ENCODE measurements at regions not wholly inside any gene's neighbourhood (a gene's known extent, or its start where the extent isn't known, plus 50 kb on each side); places are given as distances from the start of the nearest gene placed in this dataset.

GRCh38 chr3:162538491-162538890 lies 1041.9 kb downstream of the OTOL1 start:
- no peaks in the 10 kb centered on the region for H3K27me3 ChIP-seq (ENCODE audit: control insufficient read depth, insufficient read depth, low read length)
- H3K4me3 ChIP-seq (ENCODE audit: low read length), result no peak overlapping the region
- WGBS (ENCODE audit: insufficient coverage, low lambda C conversion rate), result 20% methylated on average over 1 of the region's 2 CpGs
- no peaks in the 10 kb centered on the region for H3K36me3 ChIP-seq (ENCODE audit: control insufficient read depth, insufficient read depth, low read length)
- no peak overlapping the region for H3K27ac ChIP-seq (ENCODE audit: low read length)
- no peaks in the 10 kb centered on the region for H3K9me3 ChIP-seq (ENCODE audit: control insufficient read depth, low read depth, low read length)
- H3K4me1 ChIP-seq (ENCODE audit: control insufficient read depth, insufficient read depth, low read length), result no peaks in the 10 kb centered on the region
- DNase-seq, result no peak

GRCh38 chr3:162538906-162539305 lies 1042.3 kb downstream of the OTOL1 start:
- Histone ChIP-seq H3K4me1 (ENCODE audit: control insufficient read depth, insufficient read depth, low read length) (no peaks in the 10 kb centered on the region), H3K4me3 (ENCODE audit: low read length) (no peak overlapping the region), H3K9me3 (ENCODE audit: control insufficient read depth, low read depth, low read length) (no peaks in the 10 kb centered on the region), H3K27ac (ENCODE audit: low read length) (no peak overlapping the region), H3K27me3 (ENCODE audit: control insufficient read depth, insufficient read depth, low read length) (no peaks in the 10 kb centered on the region), H3K36me3 (ENCODE audit: control insufficient read depth, insufficient read depth, low read length) (no peaks in the 10 kb centered on the region)
- no peak for DNase-seq
- WGBS (ENCODE audit: insufficient coverage, low lambda C conversion rate), result no CpG with 5 or more reads among the region's 3 CpGs

GRCh38 chr3:162540421-162540820 lies 1043.8 kb downstream of the OTOL1 start:
- Histone ChIP-seq H3K36me3 (ENCODE audit: control insufficient read depth, insufficient read depth, low read length) (no peaks in the 10 kb centered on the region), H3K4me3 (ENCODE audit: low read length) (no peak overlapping the region), H3K9me3 (ENCODE audit: control insufficient read depth, low read depth, low read length) (no peaks in the 10 kb centered on the region), H3K27ac (ENCODE audit: low read length) (no peak overlapping the region), H3K4me1 (ENCODE audit: control insufficient read depth, insufficient read depth, low read length) (no peaks in the 10 kb centered on the region), H3K27me3 (ENCODE audit: control insufficient read depth, insufficient read depth, low read length) (no peaks in the 10 kb centered on the region)
- DNase-seq, result no peak

GRCh38 chr3:162541923-162542322 lies 1045.3 kb downstream of the OTOL1 start:
- no peak overlapping the region for H3K4me3 ChIP-seq (ENCODE audit: low read length)
- DNase-seq, result no peak

DNA sequence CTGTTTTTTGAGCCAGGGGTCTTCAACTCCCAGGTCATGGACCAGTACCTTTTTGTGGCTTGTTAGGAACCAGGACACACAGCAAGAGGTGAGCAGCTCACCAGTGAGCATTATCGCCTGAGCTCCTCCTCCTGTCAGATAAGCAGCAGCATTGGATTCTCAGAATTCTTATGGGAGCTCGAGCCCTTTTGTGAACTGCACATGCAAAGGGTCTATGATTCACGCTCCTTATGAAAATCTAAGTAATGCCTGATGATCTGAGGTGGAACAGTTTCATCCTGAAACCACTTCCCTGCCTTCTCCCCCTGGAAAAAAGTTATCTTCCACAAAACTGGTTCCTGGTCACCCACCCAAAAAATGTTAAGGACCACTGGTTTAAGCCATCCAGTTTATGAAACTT lies 1047.6 kb downstream of the OTOL1 start:
- WGBS (ENCODE audit: insufficient coverage, low lambda C conversion rate), result no CpG with 5 or more reads among the region's 3 CpGs
- DNase-seq, result no peak

More at GRCh38 chr3:162541923-162542322, 1045.3 kb downstream of the OTOL1 start:
- Histone ChIP-seq H3K36me3 (ENCODE audit: control insufficient read depth, insufficient read depth, low read length) (no peaks in the 10 kb centered on the region), H3K9me3 (ENCODE audit: control insufficient read depth, low read depth, low read length) (no peaks in the 10 kb centered on the region), H3K4me1 (ENCODE audit: control insufficient read depth, insufficient read depth, low read length) (no peaks in the 10 kb centered on the region), H3K27ac (ENCODE audit: low read length) (no peak overlapping the region), H3K27me3 (ENCODE audit: control insufficient read depth, insufficient read depth, low read length) (no peaks in the 10 kb centered on the region)
- WGBS (ENCODE audit: insufficient coverage, low lambda C conversion rate), result 65% methylated on average over 2 of the region's 2 CpGs

DNA sequence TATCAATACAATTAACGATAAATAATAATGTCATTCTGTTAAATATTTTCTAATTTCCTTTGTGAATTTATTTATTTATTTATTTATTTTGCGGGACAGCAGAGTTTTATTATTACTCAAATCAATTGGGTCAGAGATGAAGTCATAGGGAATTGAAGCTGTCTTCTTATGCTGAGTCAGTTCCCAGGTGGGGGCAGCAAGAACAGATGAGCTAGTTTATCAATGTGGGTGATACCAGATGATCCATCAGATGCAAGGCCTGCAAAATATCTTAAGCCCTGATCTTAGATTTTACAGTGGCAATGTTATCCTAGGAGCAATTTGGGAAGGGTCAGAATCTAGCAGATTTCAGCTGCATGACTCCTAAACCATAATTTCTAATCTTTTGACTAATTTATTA lies 1050.3 kb downstream of the OTOL1 start:
- H3K9me3 ChIP-seq (ENCODE audit: control insufficient read depth, low read depth, low read length), result no peaks in the 10 kb centered on the region
- no peaks in the 10 kb centered on the region for H3K27me3 ChIP-seq (ENCODE audit: control insufficient read depth, insufficient read depth, low read length)
- H3K4me3 ChIP-seq (ENCODE audit: low read length), result no peak overlapping the region
- WGBS (ENCODE audit: insufficient coverage, low lambda C conversion rate), result 100% methylated on average over 2 of the region's 2 CpGs
- no peaks in the 10 kb centered on the region for H3K36me3 ChIP-seq (ENCODE audit: control insufficient read depth, insufficient read depth, low read length)
- no peak for DNase-seq
- no peaks in the 10 kb centered on the region for H3K4me1 ChIP-seq (ENCODE audit: control insufficient read depth, insufficient read depth, low read length)
- H3K27ac ChIP-seq (ENCODE audit: low read length), result no peak overlapping the region

More for the DNA sequence above, 1047.6 kb downstream of the OTOL1 start:
- no peak overlapping the region for H3K4me3 ChIP-seq (ENCODE audit: low read length)
- no peak overlapping the region for H3K27ac ChIP-seq (ENCODE audit: low read length)
- H3K27me3 ChIP-seq (ENCODE audit: control insufficient read depth, insufficient read depth, low read length), result no peaks in the 10 kb centered on the region
- no peaks in the 10 kb centered on the region for H3K4me1 ChIP-seq (ENCODE audit: control insufficient read depth, insufficient read depth, low read length)
- no peaks in the 10 kb centered on the region for H3K36me3 ChIP-seq (ENCODE audit: control insufficient read depth, insufficient read depth, low read length)
- no peaks in the 10 kb centered on the region for H3K9me3 ChIP-seq (ENCODE audit: control insufficient read depth, low read depth, low read length)

DNA sequence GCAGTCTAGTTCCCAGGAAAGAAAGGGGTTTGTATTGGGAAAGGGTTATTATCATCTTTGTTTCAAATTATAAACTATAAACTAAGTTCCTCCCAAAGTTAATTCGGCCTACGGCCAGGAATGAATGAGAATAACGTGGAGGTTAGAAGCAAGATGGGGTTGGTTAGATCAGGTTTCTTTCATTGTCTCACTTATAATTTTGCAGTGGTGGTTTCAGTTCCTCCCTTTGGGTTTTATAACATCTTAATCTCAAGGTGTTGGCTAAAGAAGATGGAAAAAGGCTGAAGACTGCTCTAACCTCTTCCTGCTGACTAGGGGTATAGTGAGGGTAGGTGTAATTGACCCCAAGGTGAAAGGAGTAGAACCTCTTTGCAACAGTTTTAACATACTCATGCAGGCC lies 1050.7 kb downstream of the OTOL1 start:
- 100% methylated on average over 1 of the region's 3 CpGs for WGBS (ENCODE audit: insufficient coverage, low lambda C conversion rate)
- H3K27me3 ChIP-seq (ENCODE audit: control insufficient read depth, insufficient read depth, low read length), result no peaks in the 10 kb centered on the region
- DNase-seq, result no peak
- H3K27ac ChIP-seq (ENCODE audit: low read length), result no peak overlapping the region
- H3K9me3 ChIP-seq (ENCODE audit: control insufficient read depth, low read depth, low read length), result no peaks in the 10 kb centered on the region
- H3K4me1 ChIP-seq (ENCODE audit: control insufficient read depth, insufficient read depth, low read length), result no peaks in the 10 kb centered on the region
- H3K4me3 ChIP-seq (ENCODE audit: low read length), result no peak overlapping the region
- H3K36me3 ChIP-seq (ENCODE audit: control insufficient read depth, insufficient read depth, low read length), result no peaks in the 10 kb centered on the region

DNA sequence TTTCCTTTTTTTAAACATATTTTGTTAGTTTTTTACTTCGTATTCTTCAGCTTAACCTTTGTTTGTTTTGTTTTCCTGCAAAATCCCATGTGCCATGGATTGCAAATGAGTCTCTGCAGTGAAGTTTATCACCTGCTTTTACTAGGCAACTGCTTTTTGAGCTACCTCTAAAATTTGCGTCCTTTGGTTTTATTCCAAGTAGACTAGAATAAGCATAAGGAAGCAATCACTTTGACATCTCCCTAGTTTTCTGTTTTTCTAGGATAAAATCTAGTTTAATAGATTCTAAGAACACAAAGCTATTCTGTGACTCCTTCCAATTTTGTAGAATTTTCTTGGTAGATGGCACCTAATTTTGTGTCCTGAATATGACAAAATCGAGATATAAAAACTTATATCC lies 1059.2 kb downstream of the OTOL1 start:
- Histone ChIP-seq H3K27ac (ENCODE audit: low read length) (no peak overlapping the region), H3K9me3 (ENCODE audit: control insufficient read depth, low read depth, low read length) (no peaks in the 10 kb centered on the region), H3K27me3 (ENCODE audit: control insufficient read depth, insufficient read depth, low read length) (no peaks in the 10 kb centered on the region), H3K4me3 (ENCODE audit: low read length) (no peak overlapping the region), H3K4me1 (ENCODE audit: control insufficient read depth, insufficient read depth, low read length) (no peaks in the 10 kb centered on the region), H3K36me3 (ENCODE audit: control insufficient read depth, insufficient read depth, low read length) (no peaks in the 10 kb centered on the region)
- DNase-seq, result no peak
- 90% methylated on average over 2 of the region's 3 CpGs for WGBS (ENCODE audit: insufficient coverage, low lambda C conversion rate)

DNA sequence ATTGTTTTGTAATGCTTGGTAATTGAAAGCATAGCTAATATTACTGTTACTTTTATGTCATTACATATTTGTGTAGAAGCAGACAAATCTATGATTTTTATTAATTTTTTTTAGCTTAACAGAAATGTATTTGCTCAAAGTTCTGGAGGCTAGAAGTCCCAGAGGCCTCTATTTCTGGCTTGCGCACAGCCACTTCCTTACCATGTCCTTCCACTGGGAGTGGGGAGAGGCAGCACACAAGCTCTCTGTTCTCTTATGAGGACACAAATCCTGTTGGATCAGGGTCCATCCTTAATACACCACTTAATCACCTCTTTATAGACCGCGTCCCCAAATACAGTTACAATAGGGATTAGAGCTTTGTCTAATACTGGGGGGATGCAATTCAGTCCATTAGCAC lies 1061.4 kb downstream of the OTOL1 start:
- WGBS (ENCODE audit: insufficient coverage, low lambda C conversion rate), result no CpG with 5 or more reads among the region's 3 CpGs

DNA sequence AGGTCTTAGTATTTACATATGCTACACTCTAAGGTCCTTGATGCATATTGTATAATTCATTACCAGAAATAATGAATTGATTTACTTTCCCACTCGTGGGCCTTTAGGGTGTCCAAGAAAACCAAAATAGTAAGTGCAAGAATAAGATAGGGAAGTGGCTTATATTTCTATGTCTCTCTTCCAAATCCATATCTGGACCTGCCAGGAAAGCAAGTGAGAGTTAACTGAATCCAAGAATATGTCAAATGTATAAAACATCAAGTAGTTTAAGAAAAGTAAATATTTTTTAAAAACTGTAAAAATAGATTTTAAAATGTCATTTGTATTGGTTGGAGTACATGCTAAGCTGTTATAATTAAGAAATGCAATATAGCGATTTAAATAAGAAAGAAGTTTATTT lies 1072.1 kb downstream of the OTOL1 start:
- H3K27me3 ChIP-seq (ENCODE audit: control insufficient read depth, insufficient read depth, low read length), result no peaks in the 10 kb centered on the region
- no peak for DNase-seq
- H3K4me1 ChIP-seq (ENCODE audit: control insufficient read depth, insufficient read depth, low read length), result no peaks in the 10 kb centered on the region
- H3K27ac ChIP-seq (ENCODE audit: low read length), result no peak overlapping the region
- WGBS (ENCODE audit: insufficient coverage, low lambda C conversion rate), result 86% methylated on average over 1 of the region's 2 CpGs
- no peak overlapping the region for H3K4me3 ChIP-seq (ENCODE audit: low read length)
- no peaks in the 10 kb centered on the region for H3K9me3 ChIP-seq (ENCODE audit: control insufficient read depth, low read depth, low read length)
- no peaks in the 10 kb centered on the region for H3K36me3 ChIP-seq (ENCODE audit: control insufficient read depth, insufficient read depth, low read length)

More for the DNA sequence above, 1061.4 kb downstream of the OTOL1 start:
- no peak for DNase-seq
- Histone ChIP-seq H3K4me3 (ENCODE audit: low read length) (no peak overlapping the region), H3K27me3 (ENCODE audit: control insufficient read depth, insufficient read depth, low read length) (no peaks in the 10 kb centered on the region), H3K36me3 (ENCODE audit: control insufficient read depth, insufficient read depth, low read length) (no peaks in the 10 kb centered on the region), H3K27ac (ENCODE audit: low read length) (no peak overlapping the region), H3K9me3 (ENCODE audit: control insufficient read depth, low read depth, low read length) (no peaks in the 10 kb centered on the region), H3K4me1 (ENCODE audit: control insufficient read depth, insufficient read depth, low read length) (no peaks in the 10 kb centered on the region)

- Histone ChIP-seq H3K9me3 (ENCODE audit: control insufficient read depth, low read depth, low read length) (no peaks in the 10 kb centered on the region), H3K4me3 (ENCODE audit: low read length) (no peak overlapping the region), H3K4me1 (ENCODE audit: control insufficient read depth, insufficient read depth, low read length) (no peaks in the 10 kb centered on the region), H3K27me3 (ENCODE audit: control insufficient read depth, insufficient read depth, low read length) (no peaks in the 10 kb centered on the region), H3K36me3 (ENCODE audit: control insufficient read depth, insufficient read depth, low read length) (no peaks in the 10 kb centered on the region), H3K27ac (ENCODE audit: low read length) (no peak overlapping the region)
- WGBS (ENCODE audit: insufficient coverage, low lambda C conversion rate), result no CpG with 5 or more reads among the region's 3 CpGs
- DNase-seq, result peak; percentile 41 to 74
Observed at GRCh38 chr3:162569314-162569713, 1072.7 kb downstream of the OTOL1 start.
